ENCODE measurements at regions not wholly inside any gene's neighbourhood (a gene's known extent, or its start where the extent isn't known, plus 50 kb on each side); places are given as distances from the start of the nearest gene placed in this dataset.

DNA sequence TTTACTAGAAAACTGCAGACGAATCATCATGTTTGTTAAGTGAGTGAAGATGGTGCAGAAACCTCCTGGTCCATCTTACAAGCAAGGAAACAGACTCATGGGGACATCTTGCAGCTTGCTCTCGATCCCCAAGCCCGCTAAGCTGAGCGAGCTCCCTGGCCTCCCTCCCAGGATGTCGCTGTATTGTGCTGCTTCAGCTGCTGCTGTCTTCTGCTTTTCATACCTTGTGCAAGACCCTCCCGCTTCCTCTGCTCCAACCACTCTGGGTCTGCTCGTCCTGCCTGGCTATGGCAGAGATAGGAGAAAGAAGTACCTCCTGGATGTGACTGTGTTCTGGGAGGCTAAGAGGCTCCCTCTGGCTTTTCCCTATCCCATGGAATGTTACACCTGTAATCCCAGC lies 285.2 kb upstream of the FZD8 start:
- no peak for TF ChIP-seq CTCF (IDR thresholded peaks at IDR 0.05 in 4 of 5, conservative IDR thresholded peaks at IDR 0.05 in 1 of 5)
- TF ChIP-seq POLR2A (IDR thresholded peaks at IDR 0.05): no peak

All from gastrocnemius medialis (tissue), 4 donors.